ENCODE measurements at regions not wholly inside any gene's neighbourhood (a gene's known extent, or its start where the extent isn't known, plus 50 kb on each side); places are given as distances from the start of the nearest gene placed in this dataset.

DNA sequence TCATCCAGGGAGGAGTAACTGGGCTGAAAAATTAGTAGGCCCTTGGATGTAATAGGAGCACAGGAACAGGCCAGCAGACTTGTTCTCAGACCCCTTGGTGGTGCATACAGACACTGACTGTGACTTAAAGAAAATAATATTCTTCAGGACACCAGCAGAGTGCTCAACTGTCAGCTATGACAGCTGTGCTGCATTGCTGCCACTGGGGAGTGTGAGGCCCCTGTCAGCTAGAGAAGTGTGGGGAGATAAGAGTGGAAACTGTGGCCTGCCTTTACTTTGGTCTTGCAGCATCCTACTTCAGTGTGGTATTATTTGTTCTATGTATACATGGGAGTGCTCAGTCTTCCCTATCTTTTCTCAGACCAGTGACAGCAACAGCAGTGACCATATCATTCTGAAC, 203.2 kb upstream of the KDM5D start:
- TF ChIP-seq EZH2 (IDR thresholded peaks at IDR 0.05; ENCODE audit: insufficient read depth, poor library complexity, severe bottlenecking) (no peak), EZH2phosphoT487 (IDR thresholded peaks at IDR 0.05; ENCODE audit: insufficient read depth, low read depth) (no peak)
